ENCODE measurements at regions not wholly inside any gene's neighbourhood (a gene's known extent, or its start where the extent isn't known, plus 50 kb on each side); places are given as distances from the start of the nearest gene placed in this dataset.

- no peak for TF ChIP-seq POLR2AphosphoS5 (IDR thresholded peaks at IDR 0.05; ENCODE audit: insufficient read depth in 1 of 2, low read depth in 1 of 2)
- no peak for TF ChIP-seq CTCF (IDR thresholded peaks at IDR 0.05)
- TF ChIP-seq POLR2A (IDR thresholded peaks at IDR 0.05), result no peak
- intact Hi-C loops (cut with DNase I), result no loop called here
- no peak for DNase-seq (ENCODE audit: extremely low spot score in 2 of 2)
Measured at GRCh38 chr4:151561551-151562256, 152.7 kb downstream of the FHIP1A start.

DNA sequence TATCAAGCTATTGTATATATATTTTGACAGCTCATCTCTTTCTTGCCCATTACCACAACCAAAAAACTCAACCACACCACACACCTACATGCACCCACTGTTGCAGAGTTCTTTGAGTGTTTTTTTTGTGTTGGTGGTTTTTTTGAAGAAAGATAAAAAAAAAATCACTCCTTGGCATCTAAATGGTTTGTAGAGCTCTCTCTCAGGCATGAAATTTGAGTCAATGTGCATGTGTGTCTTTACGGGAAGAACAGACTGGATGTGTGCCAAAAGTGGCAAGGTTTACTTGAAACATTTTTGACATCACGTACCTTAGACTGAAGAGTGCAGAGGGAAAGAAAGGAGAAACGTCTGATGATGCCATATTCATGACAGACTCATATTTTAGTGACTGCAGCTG is 154.2 kb downstream of the FHIP1A start:
- H3K27ac ChIP-seq, result no peak overlapping the region
- no peak for DNase-seq (ENCODE audit: extremely low spot score in 2 of 2)

More at GRCh38 chr4:151561551-151562256, 152.7 kb downstream of the FHIP1A start:
- no peak overlapping the region for H3K27ac ChIP-seq
- no peak overlapping the region for H3K4me3 ChIP-seq
- no peaks in the 10 kb centered on the region for H3K4me1 ChIP-seq
- no peaks in the 10 kb centered on the region for H3K27me3 ChIP-seq
- no peaks in the 10 kb centered on the region for H3K36me3 ChIP-seq
- H3K9me3 ChIP-seq, result no peaks in the 10 kb centered on the region

GRCh38 chr4:151564321-151564720 is 155.3 kb downstream of the FHIP1A start:
- DNase-seq (ENCODE audit: extremely low spot score in 2 of 2), result no peak
- H3K4me1 ChIP-seq, result no peaks in the 10 kb centered on the region
- no peaks in the 10 kb centered on the region for H3K36me3 ChIP-seq
- TF ChIP-seq CTCF (IDR thresholded peaks at IDR 0.05), result no peak
- no peak for TF ChIP-seq POLR2A (IDR thresholded peaks at IDR 0.05)
- TF ChIP-seq POLR2AphosphoS5 (IDR thresholded peaks at IDR 0.05; ENCODE audit: insufficient read depth in 1 of 2, low read depth in 1 of 2), result no peak
- intact Hi-C loops (cut with DNase I), result no loop called here
- H3K27me3 ChIP-seq, result no peaks in the 10 kb centered on the region
- H3K4me3 ChIP-seq, result no peak overlapping the region
- H3K9me3 ChIP-seq, result no peaks in the 10 kb centered on the region
- H3K27ac ChIP-seq, result no peak overlapping the region

More for the DNA sequence above, 154.2 kb downstream of the FHIP1A start:
- Histone ChIP-seq H3K4me1 (no peaks in the 10 kb centered on the region), H3K27me3 (no peaks in the 10 kb centered on the region), H3K9me3 (no peaks in the 10 kb centered on the region), H3K4me3 (no peak overlapping the region), H3K36me3 (no peaks in the 10 kb centered on the region)
- intact Hi-C loops (cut with DNase I), result no loop called here
- TF ChIP-seq POLR2A (IDR thresholded peaks at IDR 0.05) (no peak), POLR2AphosphoS5 (IDR thresholded peaks at IDR 0.05; ENCODE audit: insufficient read depth in 1 of 2, low read depth in 1 of 2) (no peak), CTCF (IDR thresholded peaks at IDR 0.05) (no peak)

GRCh38 chr4:151565583-151565982 is 156.6 kb downstream of the FHIP1A start:
- no peaks in the 10 kb centered on the region for H3K27me3 ChIP-seq
- TF ChIP-seq POLR2AphosphoS5 (IDR thresholded peaks at IDR 0.05; ENCODE audit: insufficient read depth in 1 of 2, low read depth in 1 of 2) (no peak), CTCF (IDR thresholded peaks at IDR 0.05) (no peak), POLR2A (IDR thresholded peaks at IDR 0.05) (no peak)
- H3K4me1 ChIP-seq, result no peaks in the 10 kb centered on the region
- H3K9me3 ChIP-seq, result no peaks in the 10 kb centered on the region
- no peak for DNase-seq (ENCODE audit: extremely low spot score in 2 of 2)
- intact Hi-C loops (cut with DNase I), result no loop called here
- H3K4me3 ChIP-seq, result no peak overlapping the region
- no peak overlapping the region for H3K27ac ChIP-seq
- H3K36me3 ChIP-seq, result no peaks in the 10 kb centered on the region

DNA sequence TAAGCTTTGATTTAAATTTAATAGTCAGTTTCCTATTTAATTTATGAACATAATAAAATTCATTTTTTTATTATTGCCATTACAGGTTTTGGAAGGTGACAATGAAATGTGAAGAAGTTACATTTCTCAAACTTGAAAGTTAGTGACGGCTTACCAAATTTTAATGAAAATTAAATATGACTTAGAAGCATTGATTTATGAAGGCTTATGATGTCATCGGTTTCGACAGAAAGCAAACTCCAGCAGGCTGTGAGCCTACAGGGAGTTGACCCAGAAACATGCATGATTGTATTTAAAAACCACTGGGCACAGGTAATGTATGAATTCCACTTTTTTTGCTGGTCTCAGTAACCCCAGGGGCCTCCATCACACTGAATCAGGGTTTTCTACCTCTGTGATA is 157.1 kb downstream of the FHIP1A start:
- H3K4me1 ChIP-seq, result no peaks in the 10 kb centered on the region
- H3K27me3 ChIP-seq, result no peaks in the 10 kb centered on the region
- TF ChIP-seq POLR2AphosphoS5 (IDR thresholded peaks at IDR 0.05; ENCODE audit: insufficient read depth in 1 of 2, low read depth in 1 of 2) (no peak), CTCF (IDR thresholded peaks at IDR 0.05) (no peak), POLR2A (IDR thresholded peaks at IDR 0.05) (no peak)
- H3K27ac ChIP-seq, result no peak overlapping the region
- no peaks in the 10 kb centered on the region for H3K36me3 ChIP-seq
- H3K9me3 ChIP-seq, result no peaks in the 10 kb centered on the region
- DNase-seq (ENCODE audit: extremely low spot score in 2 of 2), result no peak
- intact Hi-C loops (cut with DNase I), result no loop called here
- no peak overlapping the region for H3K4me3 ChIP-seq
